SK-N-SH treated with all-trans-retinoic acid at 6 μM for 48 hours (cell line): ENCODE measurements at regions not wholly inside any gene's neighbourhood (a gene's known extent, or its start where the extent isn't known, plus 50 kb on each side); places are given as distances from the start of the nearest gene placed in this dataset.

Experiments used
- ATAC-seq: fragments of 200-7000 bp; cut with Tn5 transposase; 3 replicates; pipeline ENCODE4 v1.9.1; 2020; ENCODE audit warnings: mild to moderate bottlenecking, moderate library complexity
- ARNTL ChIP-seq: fragments of 450-650 bp; formaldehyde crosslinking; IDR thresholded peaks from 2 replicates; pipeline ENCODE4 v1.5.0; 2020; ENCODE audit warnings: low read depth, mild to moderate bottlenecking, moderate library complexity, borderline replicate concordance
- BACH2 ChIP-seq: fragments of 250-450 bp; sonication (Bioruptor Pico); IDR thresholded peaks from 2 replicates; pipeline ENCODE4 v1.9.0; 2021; ENCODE audit warnings: mild to moderate bottlenecking, borderline replicate concordance
- CSDC2 ChIP-seq: fragments of 250-450 bp; sonication (Bioruptor Pico); IDR thresholded peaks from 2 replicates; pipeline ENCODE4 v1.5.0; 2020; ENCODE audit warnings: mild to moderate bottlenecking, moderate library complexity
- ESRRG ChIP-seq: fragments of 250-450 bp; sonication (Bioruptor Pico); IDR thresholded peaks from 2 replicates; pipeline ENCODE4 v1.6.1; 2021; ENCODE audit warnings: mild to moderate bottlenecking
- GLIS3 ChIP-seq: fragments of 250-450 bp; sonication (Bioruptor Pico); IDR thresholded peaks from 2 replicates; pipeline ENCODE4 v1.5.0; 2020; ENCODE audit warnings: mild to moderate bottlenecking, moderate library complexity
- ISL1 ChIP-seq: fragments of 250-450 bp; sonication (Bioruptor Pico); IDR thresholded peaks from 2 replicates; pipeline ENCODE4 v2.1.2; 2022; ENCODE audit warnings: mild to moderate bottlenecking, moderate library complexity
- OSR1 ChIP-seq: fragments of 250-450 bp; sonication (Bioruptor Pico); IDR thresholded peaks from 2 replicates; pipeline ENCODE4 v1.8.0; 2022; ENCODE audit warnings: moderate library complexity, mild to moderate bottlenecking, inconsistent platforms
- PPARA ChIP-seq: fragments of 250-450 bp; sonication (Bioruptor Pico); IDR thresholded peaks from 2 replicates; pipeline ENCODE4 v1.5.0; 2020; ENCODE audit warnings: mild to moderate bottlenecking, borderline replicate concordance
- RARB ChIP-seq: fragments of 250-450 bp; sonication (Bioruptor Pico); IDR thresholded peaks from 2 replicates; pipeline ENCODE4 v1.8.0; 2021; ENCODE audit warnings: mild to moderate bottlenecking, moderate library complexity
- SNAI2 ChIP-seq: fragments of 250-450 bp; sonication (Bioruptor Pico); IDR thresholded peaks from 2 replicates; pipeline ENCODE4 v1.5.0; 2020; ENCODE audit warnings: mild to moderate bottlenecking, moderate library complexity
- TCF4 ChIP-seq: fragments of 250-450 bp; sonication (Bioruptor Pico); IDR thresholded peaks from 2 replicates; pipeline ENCODE4 v1.8.0; 2021; ENCODE audit warnings: mild to moderate bottlenecking, moderate library complexity, borderline replicate concordance
- TOX ChIP-seq: fragments of 250-450 bp; sonication (Bioruptor Pico); IDR thresholded peaks from 2 replicates; pipeline ENCODE4 v1.8.0; 2021; ENCODE audit warnings: mild to moderate bottlenecking, moderate library complexity, borderline replicate concordance
- ZC3H10 ChIP-seq: fragments of 250-450 bp; sonication (Bioruptor Pico); IDR thresholded peaks from 2 replicates; pipeline ENCODE4 v1.5.1; 2021; ENCODE audit warnings: mild to moderate bottlenecking, moderate library complexity
- ZFP3 ChIP-seq: fragments of 250-450 bp; sonication (Bioruptor Pico); IDR thresholded peaks from 2 replicates; pipeline ENCODE4 v1.5.0; 2020; ENCODE audit warnings: mild to moderate bottlenecking, moderate library complexity
- ZFP30 ChIP-seq: fragments of 450-650 bp; formaldehyde crosslinking; IDR thresholded peaks from 2 replicates; pipeline ENCODE4 v1.5.0; 2022; ENCODE audit warnings: mild to moderate bottlenecking, moderate library complexity
- ZNF565 ChIP-seq: fragments of 450-650 bp; formaldehyde crosslinking; conservative IDR thresholded peaks from 2 replicates; pipeline ENCODE4 v1.5.0; 2020; ENCODE audit warnings: low read depth, mild to moderate bottlenecking, moderate library complexity
- ZNF70 ChIP-seq: fragments of 450-650 bp; formaldehyde crosslinking; IDR thresholded peaks from 2 replicates; pipeline ENCODE4 v1.5.0; 2020; ENCODE audit warnings: mild to moderate bottlenecking, moderate library complexity
- ZNF8 ChIP-seq: fragments of 450-650 bp; formaldehyde crosslinking; IDR thresholded peaks from 2 replicates; pipeline ENCODE4 v1.5.0; 2020; ENCODE audit warnings: mild to moderate bottlenecking, moderate library complexity
- TF ChIP-seq, protein P1 (sequence below): fragments of 250-450 bp; sonication (Bioruptor Pico); IDR thresholded peaks from 2 replicates; pipeline ENCODE4 v1.5.1; 2020; ENCODE audit warnings: low read depth, mild to moderate bottlenecking, moderate library complexity
- TF ChIP-seq, protein P2 (sequence below): fragments of 250-450 bp; sonication (Bioruptor Pico); IDR thresholded peaks from 2 replicates; pipeline ENCODE4 v1.5.1; 2021; ENCODE audit warnings: mild to moderate bottlenecking, moderate library complexity
- TF ChIP-seq, protein P3 (sequence below): fragments of 250-450 bp; sonication (Bioruptor Pico); IDR thresholded peaks from 2 replicates; pipeline ENCODE4 v1.8.0; 2020; ENCODE audit warnings: mild to moderate bottlenecking, moderate library complexity, borderline replicate concordance
- TF ChIP-seq, protein P4 (sequence below): fragments of 250-450 bp; sonication (Bioruptor Pico); IDR thresholded peaks from 2 replicates; pipeline ENCODE4 v1.5.0; 2020; ENCODE audit warnings: mild to moderate bottlenecking, moderate library complexity

DNA sequence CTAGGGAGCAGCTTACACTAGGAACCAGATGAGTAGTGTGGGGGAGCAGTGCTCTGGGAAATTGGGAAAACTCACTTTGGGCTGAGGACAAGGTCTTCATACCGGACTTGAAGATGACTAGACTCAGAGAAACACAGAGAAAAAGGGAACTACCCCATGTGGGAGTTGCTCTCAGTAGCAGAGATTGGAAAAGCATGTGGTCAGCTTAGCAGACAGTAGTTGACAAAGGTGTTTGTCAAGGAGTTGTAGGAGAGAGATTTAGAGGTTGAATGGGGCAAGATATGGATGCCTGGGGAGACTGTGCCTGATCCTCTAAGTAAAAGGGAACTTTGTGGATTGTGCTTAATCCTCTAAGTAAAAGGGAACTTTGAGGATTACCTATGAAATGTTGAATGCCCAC is 194.5 kb upstream of the COX10 start:
- ATAC-seq = no peak
- no peak for TF ChIP-seq TOX (CRISPR knock-in tag)
- TF ChIP-seq GLIS3 = no peak
- no peak for TF ChIP-seq ZNF565 (CRISPR knock-in tag)
- TF ChIP-seq ZC3H10 (CRISPR knock-in tag) = no peak
- TF ChIP-seq ZFP30 (CRISPR knock-in tag) = no peak
- no peak for TF ChIP-seq PPARA (CRISPR knock-in tag)
- no peak for TF ChIP-seq TCF4
- no peak for TF ChIP-seq ZNF70 (CRISPR knock-in tag)
- TF ChIP-seq OSR1 (CRISPR knock-in tag) = no peak
- no peak for TF ChIP-seq CSDC2 (CRISPR knock-in tag)
- TF ChIP-seq, protein P1, sequence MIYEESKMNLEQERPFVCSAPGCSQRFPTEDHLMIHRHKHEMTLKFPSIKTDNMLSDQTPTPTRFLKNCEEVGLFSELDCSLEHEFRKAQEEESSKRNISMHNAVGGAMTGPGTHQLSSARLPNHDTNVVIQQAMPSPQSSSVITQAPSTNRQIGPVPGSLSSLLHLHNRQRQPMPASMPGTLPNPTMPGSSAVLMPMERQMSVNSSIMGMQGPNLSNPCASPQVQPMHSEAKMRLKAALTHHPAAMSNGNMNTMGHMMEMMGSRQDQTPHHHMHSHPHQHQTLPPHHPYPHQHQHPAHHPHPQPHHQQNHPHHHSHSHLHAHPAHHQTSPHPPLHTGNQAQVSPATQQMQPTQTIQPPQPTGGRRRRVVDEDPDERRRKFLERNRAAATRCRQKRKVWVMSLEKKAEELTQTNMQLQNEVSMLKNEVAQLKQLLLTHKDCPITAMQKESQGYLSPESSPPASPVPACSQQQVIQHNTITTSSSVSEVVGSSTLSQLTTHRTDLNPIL = no peak
- no peak for TF ChIP-seq ZNF8 (CRISPR knock-in tag)
- TF ChIP-seq BACH2 (CRISPR knock-in tag) = no peak
- no peak for TF ChIP-seq ARNTL (CRISPR knock-in tag)
- TF ChIP-seq ISL1 (CRISPR knock-in tag) = no peak
- TF ChIP-seq ESRRG = no peak
- TF ChIP-seq, protein P2, sequence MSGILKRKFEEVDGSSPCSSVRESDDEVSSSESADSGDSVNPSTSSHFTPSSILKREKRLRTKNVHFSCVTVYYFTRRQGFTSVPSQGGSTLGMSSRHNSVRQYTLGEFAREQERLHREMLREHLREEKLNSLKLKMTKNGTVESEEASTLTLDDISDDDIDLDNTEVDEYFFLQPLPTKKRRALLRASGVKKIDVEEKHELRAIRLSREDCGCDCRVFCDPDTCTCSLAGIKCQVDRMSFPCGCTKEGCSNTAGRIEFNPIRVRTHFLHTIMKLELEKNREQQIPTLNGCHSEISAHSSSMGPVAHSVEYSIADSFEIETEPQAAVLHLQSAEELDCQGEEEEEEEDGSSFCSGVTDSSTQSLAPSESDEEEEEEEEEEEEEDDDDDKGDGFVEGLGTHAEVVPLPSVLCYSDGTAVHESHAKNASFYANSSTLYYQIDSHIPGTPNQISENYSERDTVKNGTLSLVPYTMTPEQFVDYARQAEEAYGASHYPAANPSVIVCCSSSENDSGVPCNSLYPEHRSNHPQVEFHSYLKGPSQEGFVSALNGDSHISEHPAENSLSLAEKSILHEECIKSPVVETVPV (CRISPR knock-in tag) = no peak
- no peak for TF ChIP-seq ZFP3
- TF ChIP-seq, protein P3, sequence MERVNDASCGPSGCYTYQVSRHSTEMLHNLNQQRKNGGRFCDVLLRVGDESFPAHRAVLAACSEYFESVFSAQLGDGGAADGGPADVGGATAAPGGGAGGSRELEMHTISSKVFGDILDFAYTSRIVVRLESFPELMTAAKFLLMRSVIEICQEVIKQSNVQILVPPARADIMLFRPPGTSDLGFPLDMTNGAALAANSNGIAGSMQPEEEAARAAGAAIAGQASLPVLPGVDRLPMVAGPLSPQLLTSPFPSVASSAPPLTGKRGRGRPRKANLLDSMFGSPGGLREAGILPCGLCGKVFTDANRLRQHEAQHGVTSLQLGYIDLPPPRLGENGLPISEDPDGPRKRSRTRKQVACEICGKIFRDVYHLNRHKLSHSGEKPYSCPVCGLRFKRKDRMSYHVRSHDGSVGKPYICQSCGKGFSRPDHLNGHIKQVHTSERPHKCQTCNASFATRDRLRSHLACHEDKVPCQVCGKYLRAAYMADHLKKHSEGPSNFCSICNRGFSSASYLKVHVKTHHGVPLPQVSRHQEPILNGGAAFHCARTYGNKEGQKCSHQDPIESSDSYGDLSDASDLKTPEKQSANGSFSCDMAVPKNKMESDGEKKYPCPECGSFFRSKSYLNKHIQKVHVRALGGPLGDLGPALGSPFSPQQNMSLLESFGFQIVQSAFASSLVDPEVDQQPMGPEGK (CRISPR knock-in tag) = no peak
- no peak for TF ChIP-seq RARB (CRISPR knock-in tag)
- TF ChIP-seq, all 23 proteins: peak for 0

DNA sequence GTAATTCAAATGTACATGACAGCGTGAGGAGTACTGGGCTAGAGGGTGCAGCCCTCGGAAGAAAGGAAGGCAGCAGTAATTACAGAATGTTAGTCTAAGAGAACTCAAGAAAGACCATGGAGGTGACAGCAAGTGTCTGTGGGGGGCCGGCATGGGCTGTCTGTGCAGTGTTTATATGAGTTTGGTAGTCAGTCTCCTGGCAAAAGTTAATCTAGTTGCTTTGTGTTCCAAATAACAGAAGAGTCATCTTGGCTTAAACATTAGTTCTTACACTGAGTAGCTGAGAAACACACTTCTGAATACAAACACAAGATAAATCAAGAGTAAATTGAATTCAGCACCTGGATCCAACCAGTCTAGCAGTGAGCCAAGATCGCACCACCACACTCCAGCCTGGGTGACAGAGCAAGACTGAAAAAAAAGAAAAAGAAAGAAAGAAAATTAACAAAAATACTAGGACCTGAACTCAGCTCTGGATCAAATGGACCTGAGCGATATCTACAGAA is 189.3 kb upstream of the COX10 start:
- TF ChIP-seq PPARA (CRISPR knock-in tag) (no peak), ESRRG (no peak), ZNF8 (CRISPR knock-in tag) (no peak), GLIS3 (no peak), ISL1 (CRISPR knock-in tag) (no peak), ZC3H10 (CRISPR knock-in tag) (no peak), SNAI2 (CRISPR knock-in tag) (no peak), ZNF565 (CRISPR knock-in tag) (no peak), TCF4 (no peak), TOX (CRISPR knock-in tag) (no peak), OSR1 (CRISPR knock-in tag) (no peak), BACH2 (CRISPR knock-in tag) (no peak), ZFP30 (CRISPR knock-in tag) (no peak), ZFP3 (no peak), CSDC2 (CRISPR knock-in tag) (no peak)
- TF ChIP-seq, protein P4, sequence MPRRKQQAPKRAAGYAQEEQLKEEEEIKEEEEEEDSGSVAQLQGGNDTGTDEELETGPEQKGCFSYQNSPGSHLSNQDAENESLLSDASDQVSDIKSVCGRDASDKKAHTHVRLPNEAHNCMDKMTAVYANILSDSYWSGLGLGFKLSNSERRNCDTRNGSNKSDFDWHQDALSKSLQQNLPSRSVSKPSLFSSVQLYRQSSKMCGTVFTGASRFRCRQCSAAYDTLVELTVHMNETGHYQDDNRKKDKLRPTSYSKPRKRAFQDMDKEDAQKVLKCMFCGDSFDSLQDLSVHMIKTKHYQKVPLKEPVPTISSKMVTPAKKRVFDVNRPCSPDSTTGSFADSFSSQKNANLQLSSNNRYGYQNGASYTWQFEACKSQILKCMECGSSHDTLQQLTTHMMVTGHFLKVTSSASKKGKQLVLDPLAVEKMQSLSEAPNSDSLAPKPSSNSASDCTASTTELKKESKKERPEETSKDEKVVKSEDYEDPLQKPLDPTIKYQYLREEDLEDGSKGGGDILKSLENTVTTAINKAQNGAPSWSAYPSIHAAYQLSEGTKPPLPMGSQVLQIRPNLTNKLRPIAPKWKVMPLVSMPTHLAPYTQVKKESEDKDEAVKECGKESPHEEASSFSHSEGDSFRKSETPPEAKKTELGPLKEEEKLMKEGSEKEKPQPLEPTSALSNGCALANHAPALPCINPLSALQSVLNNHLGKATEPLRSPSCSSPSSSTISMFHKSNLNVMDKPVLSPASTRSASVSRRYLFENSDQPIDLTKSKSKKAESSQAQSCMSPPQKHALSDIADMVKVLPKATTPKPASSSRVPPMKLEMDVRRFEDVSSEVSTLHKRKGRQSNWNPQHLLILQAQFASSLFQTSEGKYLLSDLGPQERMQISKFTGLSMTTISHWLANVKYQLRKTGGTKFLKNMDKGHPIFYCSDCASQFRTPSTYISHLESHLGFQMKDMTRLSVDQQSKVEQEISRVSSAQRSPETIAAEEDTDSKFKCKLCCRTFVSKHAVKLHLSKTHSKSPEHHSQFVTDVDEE = no peak
- TF ChIP-seq, protein P1 = no peak
- TF ChIP-seq, protein P3 (CRISPR knock-in tag) = no peak
- TF ChIP-seq, all 23 proteins: peak for 0
- ATAC-seq = no peak
